ENCODE measurements at regions not wholly inside any gene's neighbourhood (a gene's known extent, or its start where the extent isn't known, plus 50 kb on each side); places are given as distances from the start of the nearest gene placed in this dataset.

DNA sequence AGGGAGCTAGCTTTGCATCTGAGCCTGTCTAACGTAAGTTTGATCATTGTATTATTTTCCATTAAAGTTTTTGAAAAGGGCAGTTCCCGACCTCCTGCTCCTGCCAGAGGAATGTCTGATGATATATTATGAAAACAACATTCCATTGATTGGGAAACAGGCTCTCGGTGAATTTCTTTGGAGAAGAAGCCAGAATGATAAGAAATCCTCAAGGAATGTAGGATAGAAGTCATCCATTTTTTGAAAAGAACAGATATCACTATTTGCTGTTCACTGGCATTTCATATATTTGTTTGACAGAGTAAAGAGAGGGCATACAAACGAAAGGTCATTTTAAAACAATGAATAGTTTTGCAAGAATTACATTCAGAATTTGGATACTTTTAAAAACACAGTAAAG, 781.0 kb upstream of the HTR2C start:
- TF ChIP-seq, protein P1, sequence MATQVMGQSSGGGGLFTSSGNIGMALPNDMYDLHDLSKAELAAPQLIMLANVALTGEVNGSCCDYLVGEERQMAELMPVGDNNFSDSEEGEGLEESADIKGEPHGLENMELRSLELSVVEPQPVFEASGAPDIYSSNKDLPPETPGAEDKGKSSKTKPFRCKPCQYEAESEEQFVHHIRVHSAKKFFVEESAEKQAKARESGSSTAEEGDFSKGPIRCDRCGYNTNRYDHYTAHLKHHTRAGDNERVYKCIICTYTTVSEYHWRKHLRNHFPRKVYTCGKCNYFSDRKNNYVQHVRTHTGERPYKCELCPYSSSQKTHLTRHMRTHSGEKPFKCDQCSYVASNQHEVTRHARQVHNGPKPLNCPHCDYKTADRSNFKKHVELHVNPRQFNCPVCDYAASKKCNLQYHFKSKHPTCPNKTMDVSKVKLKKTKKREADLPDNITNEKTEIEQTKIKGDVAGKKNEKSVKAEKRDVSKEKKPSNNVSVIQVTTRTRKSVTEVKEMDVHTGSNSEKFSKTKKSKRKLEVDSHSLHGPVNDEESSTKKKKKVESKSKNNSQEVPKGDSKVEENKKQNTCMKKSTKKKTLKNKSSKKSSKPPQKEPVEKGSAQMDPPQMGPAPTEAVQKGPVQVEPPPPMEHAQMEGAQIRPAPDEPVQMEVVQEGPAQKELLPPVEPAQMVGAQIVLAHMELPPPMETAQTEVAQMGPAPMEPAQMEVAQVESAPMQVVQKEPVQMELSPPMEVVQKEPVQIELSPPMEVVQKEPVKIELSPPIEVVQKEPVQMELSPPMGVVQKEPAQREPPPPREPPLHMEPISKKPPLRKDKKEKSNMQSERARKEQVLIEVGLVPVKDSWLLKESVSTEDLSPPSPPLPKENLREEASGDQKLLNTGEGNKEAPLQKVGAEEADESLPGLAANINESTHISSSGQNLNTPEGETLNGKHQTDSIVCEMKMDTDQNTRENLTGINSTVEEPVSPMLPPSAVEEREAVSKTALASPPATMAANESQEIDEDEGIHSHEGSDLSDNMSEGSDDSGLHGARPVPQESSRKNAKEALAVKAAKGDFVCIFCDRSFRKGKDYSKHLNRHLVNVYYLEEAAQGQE (IDR thresholded peaks at IDR 0.05; ENCODE audit: insufficient replicate concordance, low read depth) = no peak
- TF ChIP-seq, protein P2, sequence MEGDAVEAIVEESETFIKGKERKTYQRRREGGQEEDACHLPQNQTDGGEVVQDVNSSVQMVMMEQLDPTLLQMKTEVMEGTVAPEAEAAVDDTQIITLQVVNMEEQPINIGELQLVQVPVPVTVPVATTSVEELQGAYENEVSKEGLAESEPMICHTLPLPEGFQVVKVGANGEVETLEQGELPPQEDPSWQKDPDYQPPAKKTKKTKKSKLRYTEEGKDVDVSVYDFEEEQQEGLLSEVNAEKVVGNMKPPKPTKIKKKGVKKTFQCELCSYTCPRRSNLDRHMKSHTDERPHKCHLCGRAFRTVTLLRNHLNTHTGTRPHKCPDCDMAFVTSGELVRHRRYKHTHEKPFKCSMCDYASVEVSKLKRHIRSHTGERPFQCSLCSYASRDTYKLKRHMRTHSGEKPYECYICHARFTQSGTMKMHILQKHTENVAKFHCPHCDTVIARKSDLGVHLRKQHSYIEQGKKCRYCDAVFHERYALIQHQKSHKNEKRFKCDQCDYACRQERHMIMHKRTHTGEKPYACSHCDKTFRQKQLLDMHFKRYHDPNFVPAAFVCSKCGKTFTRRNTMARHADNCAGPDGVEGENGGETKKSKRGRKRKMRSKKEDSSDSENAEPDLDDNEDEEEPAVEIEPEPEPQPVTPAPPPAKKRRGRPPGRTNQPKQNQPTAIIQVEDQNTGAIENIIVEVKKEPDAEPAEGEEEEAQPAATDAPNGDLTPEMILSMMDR (IDR thresholded peaks at IDR 0.05; ENCODE audit: insufficient read depth, low read length) = no peak
- TF ChIP-seq POLR2AphosphoS5 (IDR thresholded peaks at IDR 0.05; ENCODE audit: low read depth) (no peak), SPI1 (IDR thresholded peaks at IDR 0.05; ENCODE audit: borderline replicate concordance, low read depth) (no peak), GABPA (IDR thresholded peaks at IDR 0.05; ENCODE audit: low read depth) (no peak)
- no peak overlapping the region for H3K27ac ChIP-seq (replicated peaks)
- no peak for DNase-seq (ENCODE audit: low read depth in 1 of 2, low spot score in 1 of 2)
- H3K27me3 ChIP-seq (ENCODE audit: insufficient read depth, poor library complexity, severe bottlenecking) = no peaks in the 10 kb centered on the region
- H3K4me3 ChIP-seq (replicated peaks; ENCODE audit: insufficient read depth, low read length) = no peak overlapping the region

DNA sequence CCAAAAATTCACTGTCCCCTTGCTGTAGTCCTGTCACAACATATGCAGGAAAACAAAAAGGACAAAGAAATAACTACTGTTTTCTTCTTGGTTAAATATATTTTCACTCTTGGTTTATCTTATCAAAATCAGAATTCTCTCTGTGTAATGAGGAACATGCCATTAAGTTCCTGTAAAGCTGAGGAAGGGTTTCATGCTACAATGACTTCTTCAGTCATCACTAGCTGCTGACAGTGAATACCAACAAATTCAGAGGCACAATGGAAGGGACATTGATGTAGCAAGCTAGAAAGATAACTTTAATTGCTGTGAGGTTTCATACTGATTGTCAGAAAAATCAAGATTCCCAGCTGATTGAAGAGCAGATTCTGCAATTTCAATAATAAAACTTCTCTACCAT, 782.9 kb upstream of the HTR2C start:
- DNase-seq (ENCODE audit: low read depth in 1 of 2, low spot score in 1 of 2) = no peak
- TF ChIP-seq GABPA (IDR thresholded peaks at IDR 0.05; ENCODE audit: low read depth) = no peak
- TF ChIP-seq, protein P1 (IDR thresholded peaks at IDR 0.05; ENCODE audit: insufficient replicate concordance, low read depth) = no peak
- TF ChIP-seq, protein P2 (IDR thresholded peaks at IDR 0.05; ENCODE audit: insufficient read depth, low read length) = no peak
- no peak for TF ChIP-seq SPI1 (IDR thresholded peaks at IDR 0.05; ENCODE audit: borderline replicate concordance, low read depth)
- TF ChIP-seq POLR2AphosphoS5 (IDR thresholded peaks at IDR 0.05; ENCODE audit: low read depth) = no peak
- Histone ChIP-seq H3K27me3 (ENCODE audit: insufficient read depth, poor library complexity, severe bottlenecking) (no peaks in the 10 kb centered on the region), H3K4me3 (replicated peaks; ENCODE audit: insufficient read depth, low read length) (no peak overlapping the region), H3K27ac (replicated peaks) (no peak overlapping the region)

DNA sequence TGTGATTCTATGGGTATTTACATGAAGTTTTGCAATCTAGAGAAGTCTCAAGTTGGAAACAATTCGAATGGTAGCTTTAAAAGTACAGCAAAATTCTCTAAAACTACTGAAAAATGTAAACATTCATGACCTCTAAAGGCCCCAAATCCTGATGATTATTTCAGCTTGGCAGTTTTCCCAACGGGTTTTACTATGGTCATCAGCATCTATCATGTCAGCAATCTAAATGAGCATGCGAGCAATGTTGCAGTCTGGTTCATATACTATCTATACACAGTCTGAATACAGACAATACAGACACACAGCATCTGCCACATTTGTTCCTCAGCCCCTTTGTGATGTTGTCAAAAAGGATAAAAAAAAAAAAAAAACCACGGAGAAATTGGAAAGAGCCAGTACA, 790.3 kb upstream of the HTR2C start:
- TF ChIP-seq GABPA (IDR thresholded peaks at IDR 0.05; ENCODE audit: low read depth) = no peak
- TF ChIP-seq, protein P2 (IDR thresholded peaks at IDR 0.05; ENCODE audit: insufficient read depth, low read length) = no peak
- TF ChIP-seq POLR2AphosphoS5 (IDR thresholded peaks at IDR 0.05; ENCODE audit: low read depth) = no peak
- TF ChIP-seq SPI1 (IDR thresholded peaks at IDR 0.05; ENCODE audit: borderline replicate concordance, low read depth) = no peak
- TF ChIP-seq, protein P1 (IDR thresholded peaks at IDR 0.05; ENCODE audit: insufficient replicate concordance, low read depth) = no peak
- H3K27me3 ChIP-seq (ENCODE audit: insufficient read depth, poor library complexity, severe bottlenecking) = no peaks in the 10 kb centered on the region

More for the DNA sequence above, 790.3 kb upstream of the HTR2C start:
- Histone ChIP-seq H3K27ac (replicated peaks) (no peak overlapping the region), H3K4me3 (replicated peaks; ENCODE audit: insufficient read depth, low read length) (no peak overlapping the region)
- DNase-seq (ENCODE audit: low read depth in 1 of 2, low spot score in 1 of 2) = no peak
